HTR-8/SVneo (cell line): ENCODE measurements at regions not wholly inside any gene's neighbourhood (a gene's known extent, or its start where the extent isn't known, plus 50 kb on each side); places are given as distances from the start of the nearest gene placed in this dataset.
"Not testable (repeated sequence)": the region's sequence is repeated elsewhere in the genome, so short reads cannot be mapped to it uniquely, and the experiment has no call there.

Experiments used
- DNase-seq: peaks from one replicate; pipeline ENCODE4 v3.0.0; 2011; ENCODE audit warnings: low spot score, mixed read lengths; ENCODE audit not compliant: insufficient read length
- FAIRE-seq: peaks from 2 replicates; lab custom pipeline; 2011; peaks lifted over from hg19 to GRCh38; lab: Jason Lieb, UNC

- no peak for DNase-seq
- no peak for FAIRE-seq
Measured at GRCh38 chr11:129625930-129626329, 189.7 kb upstream of the TMEM45B start.

GRCh38 chr11:129631201-129631600 lies 184.4 kb upstream of the TMEM45B start:
- FAIRE-seq (no peak), DNase-seq (no peak)

DNA sequence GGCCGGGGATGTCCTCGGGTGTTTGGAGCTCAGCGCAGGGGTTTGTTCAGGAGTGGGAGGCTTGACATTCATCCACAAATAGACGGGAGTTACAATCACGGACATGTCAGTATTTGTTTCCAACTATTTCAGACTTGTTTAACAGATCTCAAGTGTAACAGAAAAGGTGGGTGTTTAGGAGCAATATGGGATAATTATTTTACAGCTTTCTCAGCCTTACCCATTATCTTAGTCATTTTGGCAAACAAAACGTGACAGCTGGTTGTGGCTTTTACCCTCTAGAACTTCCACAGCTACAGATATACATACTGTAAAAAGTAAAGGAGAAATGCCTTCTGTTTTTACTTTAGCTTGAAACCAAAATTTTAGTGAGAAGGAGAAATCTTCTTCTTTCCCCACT lies 178.7 kb upstream of the TMEM45B start:
- FAIRE-seq, result no peak

GRCh38 chr11:129637473-129637872 lies 178.2 kb upstream of the TMEM45B start:
- DNase-seq (no peak), FAIRE-seq (no peak)

More for the DNA sequence above, 178.7 kb upstream of the TMEM45B start:
- DNase-seq, result no peak

DNA sequence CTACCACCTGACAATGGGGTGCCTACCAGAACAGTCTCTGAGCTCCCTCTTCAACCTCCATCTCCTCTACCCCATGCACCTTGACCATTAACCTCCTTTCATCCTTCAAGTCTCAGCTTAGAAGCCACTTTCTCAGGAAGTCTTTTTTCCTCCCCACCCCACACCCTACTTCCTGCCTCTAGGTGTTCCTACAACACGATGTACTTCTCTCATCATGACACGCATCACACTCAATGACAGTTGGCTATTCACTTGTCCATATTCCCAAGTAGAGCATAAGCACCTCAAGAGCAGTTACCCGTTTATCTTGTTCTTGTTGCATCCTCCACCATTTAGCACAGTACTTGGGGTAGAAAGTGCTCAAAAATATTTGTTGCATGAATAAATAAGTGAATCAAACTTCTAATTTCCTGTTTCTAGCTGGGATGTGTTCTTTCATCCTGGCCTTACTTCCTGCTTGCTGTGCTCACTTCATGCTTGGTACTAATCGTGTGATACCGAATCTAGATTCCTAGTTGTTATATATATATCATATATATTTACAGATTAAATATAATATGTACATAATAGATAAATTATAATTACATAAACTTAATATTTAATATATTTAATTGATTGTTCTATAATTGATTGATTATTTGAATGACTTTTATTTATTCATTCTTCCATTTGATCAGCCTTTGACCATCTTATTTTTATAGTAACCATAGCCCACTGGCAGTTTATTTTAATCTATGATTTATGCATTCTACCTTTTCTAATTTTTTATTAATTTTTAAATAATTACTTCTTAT lies 177.5 kb upstream of the TMEM45B start:
- DNase-seq, result no peak
- FAIRE-seq, result no peak

- peak; percentile 45 for DNase-seq
- peak; percentile 16 for FAIRE-seq
Measured at GRCh38 chr11:129639300-129639699, 176.3 kb upstream of the TMEM45B start.

- FAIRE-seq (no peak), DNase-seq (no peak)
Measured at GRCh38 chr11:129640671-129641070, 175.0 kb upstream of the TMEM45B start.

- peak; percentile 38 for FAIRE-seq
- DNase-seq, result peak; percentile 24
Measured at GRCh38 chr11:129643031-129643721, 172.5 kb upstream of the TMEM45B start.

DNA sequence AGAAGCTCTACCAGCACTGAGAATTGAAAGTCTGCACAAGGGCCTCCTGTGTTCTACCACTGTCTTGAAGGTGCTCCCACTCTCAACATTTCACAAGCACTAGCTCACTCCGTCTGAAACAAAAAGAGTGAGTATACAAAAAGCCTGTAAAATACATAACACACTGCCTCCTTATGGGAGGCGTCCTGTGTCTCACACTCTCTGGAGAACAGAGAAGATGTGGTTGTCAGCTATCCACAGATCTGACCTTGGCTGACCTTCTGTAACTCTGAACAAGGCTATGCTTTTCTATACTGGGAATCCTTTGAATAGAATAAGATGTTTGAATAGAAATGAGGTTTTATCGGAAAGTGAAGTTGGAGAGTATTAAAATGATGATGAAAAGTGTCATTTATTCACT lies 171.3 kb upstream of the TMEM45B start:
- FAIRE-seq, result no peak

DNA sequence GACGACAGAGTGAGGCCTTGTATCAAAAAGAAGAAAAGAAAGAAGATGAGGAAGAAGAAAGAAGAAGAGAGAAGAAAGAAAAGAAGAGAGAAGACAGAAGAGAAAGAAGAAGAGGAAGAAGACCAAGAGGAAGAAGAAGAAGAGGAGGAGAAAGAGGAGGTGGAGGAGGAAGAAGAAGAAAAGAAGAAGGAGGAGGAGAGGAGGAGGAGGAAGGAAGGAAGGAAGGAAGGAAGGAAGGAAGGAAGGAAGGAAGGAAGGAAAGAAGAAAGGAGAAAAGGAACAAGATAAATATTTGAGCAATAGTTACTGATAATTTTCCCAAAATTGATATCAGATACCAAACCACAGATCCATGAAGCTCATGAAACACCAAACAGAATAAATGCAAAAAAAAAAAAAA lies 169.7 kb upstream of the TMEM45B start:
- no peak for FAIRE-seq
- no peak for DNase-seq

More for the DNA sequence above, 171.3 kb upstream of the TMEM45B start:
- DNase-seq, result no peak

- FAIRE-seq, DNase-seq: not testable (repeated sequence)
Measured at GRCh38 chr11:129650044-129650443, 165.6 kb upstream of the TMEM45B start.

DNA sequence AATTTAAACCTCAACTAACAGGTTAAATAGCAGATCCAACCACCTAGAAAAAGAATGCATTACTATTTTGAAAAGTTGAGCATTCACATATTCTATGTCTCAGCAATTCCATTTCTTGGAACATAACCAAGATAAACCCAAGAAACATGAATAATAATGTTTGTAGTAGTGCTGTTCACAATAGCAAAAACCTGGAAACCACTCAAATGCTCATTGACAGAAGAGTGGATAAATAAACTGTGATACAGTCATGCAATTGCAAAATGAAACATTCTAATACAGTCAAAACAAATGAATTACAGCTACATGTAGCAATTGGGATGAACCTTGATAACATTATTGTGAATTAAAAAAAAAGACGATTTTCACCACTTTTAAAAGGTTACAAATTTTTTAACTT lies 162.8 kb upstream of the TMEM45B start:
- FAIRE-seq, result no peak
- DNase-seq, result no peak

DNA sequence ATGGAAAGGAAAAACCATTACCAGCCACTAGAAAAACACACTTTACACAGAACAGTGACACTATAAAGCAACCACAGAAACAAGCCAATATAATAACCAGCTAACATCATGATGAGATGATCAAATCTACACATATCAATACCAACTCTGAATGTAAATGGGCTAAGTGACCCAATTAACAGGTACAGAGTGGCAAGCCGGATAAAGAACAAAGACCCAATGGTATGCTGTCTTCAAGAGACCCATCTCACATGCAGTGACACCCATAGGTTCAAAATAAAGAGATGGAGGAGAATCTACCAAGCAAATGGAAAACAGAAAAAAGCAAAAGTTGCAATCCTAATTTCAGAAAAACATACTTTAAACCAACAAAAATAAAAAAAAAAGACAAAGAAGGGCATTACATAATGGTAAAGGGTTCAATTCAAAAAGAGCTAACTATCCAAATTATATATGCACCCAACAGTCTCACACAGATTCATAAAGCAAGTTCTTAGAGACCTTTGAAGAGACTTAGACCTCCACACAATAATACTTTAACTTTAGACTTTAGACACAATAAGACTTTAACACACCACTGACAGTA lies 160.3 kb upstream of the TMEM45B start:
- FAIRE-seq, result no peak

DNA sequence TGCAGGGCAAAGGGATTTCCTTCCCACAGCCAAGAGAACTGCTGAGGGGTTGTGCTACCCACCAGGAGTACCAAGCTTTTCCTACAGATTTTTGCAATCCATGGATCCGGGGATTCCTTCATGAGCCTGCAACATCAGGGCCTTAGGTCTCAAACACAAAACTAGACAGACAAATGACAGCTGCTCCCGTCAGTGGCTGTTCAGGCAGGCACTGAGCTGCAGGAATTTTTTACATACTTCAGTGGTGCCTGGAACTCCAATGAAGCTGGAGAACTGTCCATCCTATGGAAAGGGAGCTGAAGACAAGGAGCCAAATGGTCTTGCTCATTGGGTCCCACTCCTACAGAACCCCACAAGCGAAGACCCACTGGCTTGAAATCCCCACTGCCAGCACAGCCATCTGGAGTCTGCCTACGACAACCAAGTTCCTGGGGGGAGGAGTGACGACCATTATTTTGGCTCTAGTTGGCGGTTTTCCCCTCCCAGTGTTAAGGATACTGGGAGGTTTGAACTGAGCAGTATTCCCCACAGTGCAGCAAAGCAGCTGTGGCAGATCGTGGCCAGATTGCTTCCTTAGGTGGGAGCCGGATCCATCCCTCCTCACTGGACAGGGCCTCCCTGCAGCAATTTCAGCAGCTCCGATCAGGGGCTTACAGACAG lies 157.7 kb upstream of the TMEM45B start:
- FAIRE-seq (no peak), DNase-seq (no peak)

More for the DNA sequence above, 160.3 kb upstream of the TMEM45B start:
- no peak for DNase-seq

- DNase-seq (no peak), FAIRE-seq (no peak)
Measured at GRCh38 chr11:129658526-129658867, 157.2 kb upstream of the TMEM45B start.

GRCh38 chr11:129680907-129681306 lies 134.7 kb upstream of the TMEM45B start:
- FAIRE-seq, result no peak
- no peak for DNase-seq

DNA sequence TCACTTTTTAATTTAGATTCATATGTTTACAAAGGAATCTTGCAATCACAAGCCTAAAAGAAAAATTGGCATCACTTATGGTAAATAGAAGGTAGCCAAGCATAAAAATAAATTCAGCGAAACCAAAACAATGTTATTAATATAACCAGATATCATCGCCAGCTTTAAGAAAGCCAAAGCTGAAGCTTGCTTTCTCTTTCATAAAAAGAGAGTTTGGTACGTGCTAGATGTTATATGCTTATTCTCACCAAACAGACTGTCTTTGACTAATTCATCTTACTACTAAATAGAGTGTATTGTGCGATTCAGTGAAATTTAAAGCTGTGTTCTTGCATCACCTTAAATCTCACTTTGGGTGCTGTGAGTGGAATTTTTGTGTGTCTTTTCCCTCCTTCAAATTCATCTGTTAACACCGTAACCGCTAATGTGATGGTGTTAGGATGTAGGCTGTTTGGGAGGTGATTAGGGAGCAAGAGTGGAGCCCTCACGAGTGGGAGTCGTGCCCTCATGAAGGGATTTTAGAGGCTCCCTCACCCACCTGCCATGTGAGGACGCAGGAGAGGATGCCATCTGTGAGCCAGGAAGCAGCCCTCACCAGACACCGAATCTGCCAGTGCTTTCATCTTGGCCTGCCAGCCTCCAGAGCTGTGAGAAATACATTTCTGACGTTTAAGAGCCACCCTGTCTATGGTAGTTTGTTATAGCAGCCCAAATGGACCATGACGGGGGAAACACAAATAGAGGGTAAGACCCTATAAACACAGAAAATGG lies 134.1 kb upstream of the TMEM45B start:
- FAIRE-seq (no peak), DNase-seq (no peak)

DNA sequence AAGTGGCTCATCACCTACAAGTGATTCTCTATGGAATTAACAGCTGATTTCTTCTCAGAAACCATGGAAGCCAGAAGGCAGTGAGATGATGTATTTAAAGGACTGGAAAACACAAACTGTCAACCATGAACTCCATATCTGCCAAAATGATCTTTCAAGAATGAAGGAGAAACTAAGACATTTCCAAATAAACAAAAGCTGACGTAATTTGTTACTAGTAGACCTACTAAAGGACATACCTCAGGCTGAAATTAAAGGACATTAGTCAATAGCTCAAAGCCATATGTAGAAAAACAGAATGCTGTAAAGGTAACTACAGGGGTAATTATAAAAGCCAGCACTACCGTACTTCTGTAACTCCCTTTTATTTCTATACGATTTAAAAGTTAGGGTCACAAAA lies 129.4 kb upstream of the TMEM45B start:
- FAIRE-seq (no peak), DNase-seq (no peak)

DNA sequence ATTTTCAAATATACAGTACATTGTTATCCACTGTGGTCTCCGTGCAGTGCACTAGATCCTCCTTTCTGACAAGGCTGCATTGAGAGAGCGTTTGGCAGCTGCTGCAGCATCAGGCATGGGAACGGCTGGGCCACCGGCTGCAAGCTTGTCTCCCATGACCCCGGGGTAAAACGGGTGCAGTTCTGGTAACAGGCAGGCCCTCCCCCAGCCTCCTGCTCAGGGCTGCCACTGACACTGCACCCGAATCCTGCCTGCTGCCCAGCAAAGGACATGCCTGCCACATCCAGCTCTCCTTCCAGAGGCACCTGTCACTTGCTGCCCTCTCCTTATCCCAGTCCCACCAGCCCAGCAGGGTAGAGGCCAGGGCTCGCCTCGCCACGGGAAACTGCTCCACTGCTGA lies 124.5 kb upstream of the TMEM45B start:
- DNase-seq (no peak), FAIRE-seq (no peak)

DNA sequence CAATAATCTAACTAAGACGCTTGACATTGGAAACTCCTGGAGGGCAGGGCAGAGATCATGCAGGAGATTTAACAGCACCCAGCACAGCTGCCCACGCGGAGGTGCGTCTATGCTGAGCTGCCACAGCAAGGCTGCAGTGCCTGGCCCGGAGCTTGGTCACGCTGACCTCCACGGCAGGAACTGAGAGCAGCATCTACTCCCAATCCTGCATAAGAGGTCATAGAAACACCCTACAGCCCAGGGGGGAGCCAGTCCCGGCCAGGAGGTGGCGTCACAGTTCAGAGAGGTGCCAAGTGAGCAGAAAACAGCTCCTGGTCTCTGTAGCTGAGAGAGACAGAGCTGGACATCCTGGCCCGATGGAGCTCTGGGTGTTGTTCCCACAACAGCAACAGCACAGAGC lies 121.1 kb upstream of the TMEM45B start:
- no peak for DNase-seq

More for the DNA sequence above, 121.1 kb upstream of the TMEM45B start:
- no peak for FAIRE-seq
